Endothelial cell of umbilical vein (primary cell): ENCODE measurements at regions not wholly inside any gene's neighbourhood (a gene's known extent, or its start where the extent isn't known, plus 50 kb on each side); places are given as distances from the start of the nearest gene placed in this dataset.

ENCODE experiments used
- BruUV-seq: library from RNA; stranded (reverse); fragments of 400-500 nt; replicated peaks from 2 replicates; lab custom pipeline; 2021; lab: Mats Ljungman, UMichigan
- CTCF ChIA-PET: fragments of 300-600, 350-600 bp; sonication (Branson Sonifier 250); formaldehyde crosslinking; loops from one replicate; lab custom pipeline; 2021; ENCODE audit warnings: antibody characterized with exemption, inconsistent platforms; lab: Charles Lee
- POLR2A ChIA-PET: fragments of 300-600, 350-600 bp; sonication (Branson Sonifier 250); formaldehyde crosslinking; loops from one replicate; lab custom pipeline; 2021; ENCODE audit warnings: antibody characterized with exemption, inconsistent platforms; lab: Charles Lee
- DNase-seq: peaks from one replicate; pipeline ENCODE4 v3.0.0-alpha.2; 2011; ENCODE audit warnings: low read depth, low spot score
- FAIRE-seq: peaks from 2 replicates; lab custom pipeline; 2011; peaks lifted over from hg19 to GRCh38; lab: Jason Lieb, UNC
- H2AFZ ChIP-seq: 2 replicates; pipeline ENCODE4 v1.6.0; 2012; ENCODE audit warnings: low read depth, low read length, control low read depth, inconsistent platforms
- H3K27ac ChIP-seq: 2 replicates; pipeline ENCODE4 v1.5.1; 2011; ENCODE audit warnings: low read depth, mild to moderate bottlenecking, control low read depth, low read length, moderate library complexity; ENCODE audit not compliant: insufficient read depth
- H3K27me3 ChIP-seq, 2 experiments: 2 replicates each; pipeline versions ENCODE4 v1.6.0 to v1.6.1; 2011; ENCODE audit warnings: low read length in 2 of 2, mixed read lengths in 1 of 2; ENCODE audit not compliant: control insufficient read depth in 2 of 2, insufficient read depth in 2 of 2
- H3K36me3 ChIP-seq, 2 experiments: 2 replicates in 1 of 2; 3 replicates in 1 of 2; pipeline ENCODE4 v1.5.1; 2011; ENCODE audit warnings: low read length in 2 of 2, mild to moderate bottlenecking in 1 of 2, moderate library complexity in 1 of 2; ENCODE audit not compliant: control insufficient read depth in 2 of 2, insufficient read depth in 2 of 2; ENCODE audit errors: extremely low read depth in 1 of 2
- H3K4me1 ChIP-seq: 3 replicates; pipeline ENCODE4 v1.5.1; 2011; ENCODE audit warnings: mild to moderate bottlenecking, low read length; ENCODE audit not compliant: control insufficient read depth, insufficient read depth; ENCODE audit errors: extremely low read depth
- H3K4me2 ChIP-seq: 2 replicates; pipeline ENCODE4 v1.6.1; 2011; ENCODE audit warnings: low read length, control low read depth, mixed read lengths; ENCODE audit not compliant: insufficient read depth
- H3K4me3 ChIP-seq, 3 experiments: fragments of 200-600 bp in 1 of 3; sonication (generic), shearing (Covaris generic) in 1 of 3; replicated peaks in 1 of 3; 2 replicates each; pipeline ENCODE4 v1.5.1; 2011 to 2016; ENCODE audit warnings: control low read depth in 3 of 3, low read length in 3 of 3, mild to moderate bottlenecking in 2 of 3, inconsistent platforms in 1 of 3, low read depth in 1 of 3, moderate library complexity in 1 of 3; ENCODE audit not compliant: insufficient read depth in 1 of 3
- H3K79me2 ChIP-seq: 2 replicates; pipeline ENCODE4 v1.6.0; 2012; ENCODE audit warnings: low read length, inconsistent platforms; ENCODE audit not compliant: control insufficient read depth, insufficient read depth
- H3K9ac ChIP-seq: replicated peaks from 2 replicates; pipeline ENCODE3; 2011; ENCODE audit warnings: low read length, control low read depth; ENCODE audit not compliant: insufficient read depth; ENCODE audit errors: extremely low read depth
- H3K9me1 ChIP-seq: replicated peaks from 3 replicates; pipeline ENCODE4 v1.6.0; 2011; ENCODE audit warnings: mild to moderate bottlenecking, low read length; ENCODE audit not compliant: control insufficient read depth, insufficient read depth; ENCODE audit errors: extremely low read depth
- H3K9me3 ChIP-seq: replicated peaks from 2 replicates; pipeline ENCODE4 v1.5.1; 2012; ENCODE audit warnings: low read length, inconsistent platforms; ENCODE audit not compliant: control insufficient read depth, insufficient read depth
- H4K20me1 ChIP-seq: replicated peaks from 2 replicates; pipeline ENCODE3; 2011; ENCODE audit warnings: mild to moderate bottlenecking, low read length; ENCODE audit not compliant: control insufficient read depth, insufficient read depth; ENCODE audit errors: extremely low read depth
- CTCF ChIP-seq, 2 donors: IDR thresholded peaks; 1 replicate in 1 of 2; 2 replicates in 1 of 2; pipeline ENCODE4 v1.5.1; 2011; ENCODE audit warnings: low read length in 2 of 2, mild to moderate bottlenecking in 2 of 2, moderate library complexity in 2 of 2, control low read depth in 1 of 2, inconsistent platforms in 1 of 2, low read depth in 1 of 2; ENCODE audit not compliant: insufficient read depth in 1 of 2; ENCODE audit errors: extremely low read depth in 1 of 2
- EZH2 ChIP-seq: IDR thresholded peaks from 2 replicates; pipeline ENCODE4 v1.6.1; 2012; ENCODE audit warnings: borderline replicate concordance, low read depth, mild to moderate bottlenecking, moderate library complexity, low read length, inconsistent platforms; ENCODE audit not compliant: severe bottlenecking
- FOS ChIP-seq: IDR thresholded peaks from 2 replicates; pipeline ENCODE4 v1.6.1; 2011; ENCODE audit warnings: mild to moderate bottlenecking, low read length, moderate library complexity, borderline replicate concordance; ENCODE audit not compliant: insufficient read depth
- GATA2 ChIP-seq: IDR thresholded peaks from 2 replicates; pipeline ENCODE4 v1.7.0; 2011; ENCODE audit warnings: low read depth, mild to moderate bottlenecking, moderate library complexity, mixed read lengths, low read length; ENCODE audit not compliant: insufficient read length, insufficient read depth
- JUN ChIP-seq: IDR thresholded peaks from 2 replicates; pipeline ENCODE4 v1.6.1; 2011; ENCODE audit warnings: borderline replicate concordance, low read depth; ENCODE audit not compliant: insufficient read length, insufficient read depth
- MYC ChIP-seq: IDR thresholded peaks from one replicate; pipeline ENCODE4 v1.6.1; 2011; ENCODE audit warnings: mild to moderate bottlenecking, low read depth, low read length
- POLR2A ChIP-seq: IDR thresholded peaks from 2 replicates; pipeline ENCODE4 v1.6.1; 2012; ENCODE audit warnings: low read depth, mild to moderate bottlenecking, control low read depth, low read length
- POLR2AphosphoS5 ChIP-seq: IDR thresholded peaks from 2 replicates; pipeline ENCODE4 v1.6.1; 2012; ENCODE audit warnings: low read depth, mild to moderate bottlenecking, control low read depth, low read length, moderate library complexity; ENCODE audit not compliant: insufficient read depth
- dilution Hi-C: fragments of 300-500 bp; cut with MboI; formaldehyde crosslinking; loops from one replicate; pipeline ENCODE4 v1.15.0; 2019; ENCODE audit warnings: low sequenced_read_pairs; ENCODE audit not compliant: extremely low pct_ligation_motif_present
- intact Hi-C: fragments of 100-400 bp; cut with micrococcal nuclease; formaldehyde crosslinking; loops from one replicate; pipeline ENCODE4 v1.10.0; 2022
- TF ChIP-seq, protein P1 (sequence below): IDR thresholded peaks from 2 replicates; pipeline ENCODE4 v1.6.1; 2011; ENCODE audit not compliant: insufficient read depth, insufficient read length

DNA sequence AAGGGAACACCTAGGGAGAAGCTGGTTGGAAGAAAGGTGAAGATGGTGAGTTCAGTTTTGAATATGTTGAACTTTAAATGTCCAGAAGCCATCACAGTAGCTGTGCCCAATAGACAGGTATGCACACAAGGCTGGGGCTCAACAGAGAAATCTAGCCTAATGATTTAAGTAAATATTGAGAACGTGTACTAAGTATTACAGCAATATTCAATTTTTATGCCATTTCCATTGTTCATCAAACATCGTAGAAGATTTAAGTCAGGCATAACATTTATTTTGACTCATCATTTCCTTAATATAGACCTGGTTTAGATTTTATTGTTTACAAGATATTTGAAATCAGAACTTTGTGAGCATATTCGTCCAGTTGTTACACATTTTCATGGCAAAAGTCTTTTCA is 116.4 kb downstream of the HPGD start:
- BruUV-seq, result no TSS peak

GRCh38 chr4:174404677-174405076 is 117.6 kb downstream of the HPGD start:
- Histone ChIP-seq H3K9ac (no peak overlapping the region), H3K4me3 (no peak overlapping the region), H3K36me3 (no peaks in the 10 kb centered on the region), H3K4me1 (no peaks in the 10 kb centered on the region), H4K20me1 (no peaks in the 10 kb centered on the region), H2AFZ (no peak overlapping the region), H3K27ac (no peak overlapping the region), H3K79me2 (no peaks in the 10 kb centered on the region), H3K27me3 (no peaks in the 10 kb centered on the region), H3K9me1 (no peaks in the 10 kb centered on the region), H3K4me2 (no peak overlapping the region), H3K9me3 (no peaks in the 10 kb centered on the region)
- ChIA-PET CTCF (no interaction called here), POLR2A (no interaction called here)
- no peak for TF ChIP-seq JUN
- no peak for TF ChIP-seq CTCF (IDR thresholded peaks at IDR 0.05; ENCODE audit: extremely low read depth in 1 of 2, insufficient read depth in 1 of 2, low read depth in 1 of 2, low read length in 2 of 2)
- TF ChIP-seq MYC, result no peak
- no peak for TF ChIP-seq POLR2A
- TF ChIP-seq GATA2, result no peak
- no peak for TF ChIP-seq FOS
- TF ChIP-seq, protein P1, sequence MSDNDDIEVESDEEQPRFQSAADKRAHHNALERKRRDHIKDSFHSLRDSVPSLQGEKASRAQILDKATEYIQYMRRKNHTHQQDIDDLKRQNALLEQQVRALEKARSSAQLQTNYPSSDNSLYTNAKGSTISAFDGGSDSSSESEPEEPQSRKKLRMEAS, result no peak
- no peak for TF ChIP-seq POLR2AphosphoS5
- TF ChIP-seq EZH2, result no peak
- intact Hi-C loops, result no loop called here
- dilution Hi-C loops, result no loop called here
- no TSS peak for BruUV-seq
- DNase-seq (no peak), FAIRE-seq (no peak)

More for the DNA sequence above, 116.4 kb downstream of the HPGD start:
- no peaks in the 10 kb centered on the region for H3K27me3 ChIP-seq
- intact Hi-C loops, result no loop called here
- no peak for DNase-seq
- no peak overlapping the region for H3K4me3 ChIP-seq
- no peak for FAIRE-seq
- no peaks in the 10 kb centered on the region for H3K79me2 ChIP-seq
- TF ChIP-seq POLR2A (no peak), GATA2 (no peak)
- TF ChIP-seq, protein P1, result no peak
- dilution Hi-C loops, result no loop called here
- H3K4me2 ChIP-seq, result no peak overlapping the region
- H2AFZ ChIP-seq, result no peak overlapping the region
- CTCF ChIA-PET, result no interaction called here
- POLR2A ChIA-PET, result no interaction called here
- no peaks in the 10 kb centered on the region for H4K20me1 ChIP-seq
- H3K9me3 ChIP-seq, result no peaks in the 10 kb centered on the region
- H3K4me1 ChIP-seq, result no peaks in the 10 kb centered on the region
- no peaks in the 10 kb centered on the region for H3K9me1 ChIP-seq
- no peak overlapping the region for H3K9ac ChIP-seq
- no peaks in the 10 kb centered on the region for H3K36me3 ChIP-seq
- H3K27ac ChIP-seq, result no peak overlapping the region
